ENCODE measurements at regions not wholly inside any gene's neighbourhood (a gene's known extent, or its start where the extent isn't known, plus 50 kb on each side); places are given as distances from the start of the nearest gene placed in this dataset.

GRCh38 chr16:85480727-85481101 lies 132.4 kb upstream of the GSE1 start:
- H3K9me3 ChIP-seq (ENCODE audit: low read depth), result no peaks in the 10 kb centered on the region
- H3K27me3 ChIP-seq, result no peaks in the 10 kb centered on the region
- no peak for DNase-seq (ENCODE audit: low read depth in 1 of 2, low spot score in 1 of 2)
- H3K4me1 ChIP-seq (ENCODE audit: low read depth), result peaks cover 3% of the 10 kb centered on the region
- H3K36me3 ChIP-seq, result no peaks in the 10 kb centered on the region
- no peak for TF ChIP-seq CTCF (IDR thresholded peaks at IDR 0.05; ENCODE audit: low read depth, low read length)
- H3K4me3 ChIP-seq, result no peak overlapping the region
- H3K27ac ChIP-seq, result peak overlapping the region; percentile 40

- no peaks in the 10 kb centered on the region for H3K9me3 ChIP-seq (ENCODE audit: low read depth)
- no peaks in the 10 kb centered on the region for H3K27me3 ChIP-seq
- no peak overlapping the region for H3K27ac ChIP-seq
- DNase-seq (ENCODE audit: low read depth in 1 of 2, low spot score in 1 of 2), result no peak
- no peak for TF ChIP-seq CTCF (IDR thresholded peaks at IDR 0.05; ENCODE audit: low read depth, low read length)
- H3K4me3 ChIP-seq, result no peak overlapping the region
- H3K4me1 ChIP-seq (ENCODE audit: low read depth), result peaks cover 2% of the 10 kb centered on the region
- no peaks in the 10 kb centered on the region for H3K36me3 ChIP-seq
Measured at GRCh38 chr16:85481206-85481605, 131.9 kb upstream of the GSE1 start.

- no peak for DNase-seq (ENCODE audit: low read depth in 1 of 2, low spot score in 1 of 2)
- no peak for TF ChIP-seq CTCF (IDR thresholded peaks at IDR 0.05; ENCODE audit: low read depth, low read length)
- Histone ChIP-seq H3K27me3 (no peaks in the 10 kb centered on the region), H3K4me3 (no peak overlapping the region), H3K36me3 (no peaks in the 10 kb centered on the region), H3K9me3 (ENCODE audit: low read depth) (no peaks in the 10 kb centered on the region), H3K27ac (no peak overlapping the region), H3K4me1 (ENCODE audit: low read depth) (peaks cover 7% of the 10 kb centered on the region)
Measured at GRCh38 chr16:85481738-85482137, 131.4 kb upstream of the GSE1 start.

- Histone ChIP-seq H3K4me1 (ENCODE audit: low read depth) (peaks cover 21% of the 10 kb centered on the region), H3K9me3 (ENCODE audit: low read depth) (no peaks in the 10 kb centered on the region), H3K36me3 (no peaks in the 10 kb centered on the region), H3K4me3 (no peak overlapping the region), H3K27ac (no peak overlapping the region), H3K27me3 (no peaks in the 10 kb centered on the region)
- TF ChIP-seq CTCF (IDR thresholded peaks at IDR 0.05; ENCODE audit: low read depth, low read length), result no peak
- DNase-seq (ENCODE audit: low read depth in 1 of 2, low spot score in 1 of 2), result no peak
Measured at GRCh38 chr16:85483424-85483823, 129.7 kb upstream of the GSE1 start.

- Histone ChIP-seq H3K4me1 (ENCODE audit: low read depth) (peaks cover 21% of the 10 kb centered on the region), H3K36me3 (no peaks in the 10 kb centered on the region), H3K9me3 (ENCODE audit: low read depth) (no peaks in the 10 kb centered on the region), H3K4me3 (no peak overlapping the region), H3K27ac (no peak overlapping the region), H3K27me3 (no peaks in the 10 kb centered on the region)
- no peak for DNase-seq (ENCODE audit: low read depth in 1 of 2, low spot score in 1 of 2)
- no peak for TF ChIP-seq CTCF (IDR thresholded peaks at IDR 0.05; ENCODE audit: low read depth, low read length)
Measured at GRCh38 chr16:85484347-85485300, 128.5 kb upstream of the GSE1 start.
